Neural cell (in vitro differentiated cells): ENCODE measurements at regions not wholly inside any gene's neighbourhood (a gene's known extent, or its start where the extent isn't known, plus 50 kb on each side); places are given as distances from the start of the nearest gene placed in this dataset.

Source experiments
- H2AFZ ChIP-seq: fragments of 200-600, 300-800 bp; sonication (generic), shearing (Covaris generic); 2 replicates; pipeline ENCODE4 v1.6.0; 2014; ENCODE audit warnings: low read depth, mild to moderate bottlenecking, antibody characterized with exemption, low read length, moderate library complexity
- H3F3A ChIP-seq: fragments of 200-600 bp; shearing (Covaris generic); 2 replicates; pipeline ENCODE4 v1.6.1; 2016; ENCODE audit warnings: mild to moderate bottlenecking, moderate library complexity, mixed read lengths, antibody characterized with exemption, low read length; ENCODE audit not compliant: insufficient read depth, poor library complexity, severe bottlenecking
- H3K27ac ChIP-seq: fragments of 200-600, 300-800 bp; sonication (generic), shearing (Covaris generic); 2 replicates; pipeline ENCODE4 v1.5.1; 2014; ENCODE audit warnings: mild to moderate bottlenecking, low read length, moderate library complexity
- H3K27me3 ChIP-seq: fragments of 300-800, 200-600 bp; sonication (generic), shearing (Covaris generic); 2 replicates; pipeline ENCODE4 v1.6.0; 2014; ENCODE audit warnings: mild to moderate bottlenecking, low read depth, low read length, moderate library complexity; ENCODE audit not compliant: insufficient read depth
- H3K36me3 ChIP-seq: fragments of 300-800, 200-600 bp; sonication (generic), shearing (Covaris generic); 2 replicates; pipeline ENCODE4 v1.5.1; 2014; ENCODE audit warnings: mild to moderate bottlenecking, antibody characterized with exemption, low read length, moderate library complexity; ENCODE audit not compliant: insufficient read depth
- H3K4me2 ChIP-seq: fragments of 300-800, 200-600 bp; sonication (generic), shearing (Covaris generic); 2 replicates; pipeline ENCODE4 v1.6.0; 2014; ENCODE audit warnings: mild to moderate bottlenecking, low read length
- H3K4me3 ChIP-seq: fragments of 300-800, 200-600 bp; sonication (generic), shearing (Covaris generic); 2 replicates; pipeline ENCODE4 v1.5.1; 2014; ENCODE audit warnings: mild to moderate bottlenecking, low read length, moderate library complexity
- H3K79me2 ChIP-seq: fragments of 200-600 bp; shearing (Covaris generic); replicated peaks from 2 replicates; pipeline ENCODE4 v1.6.0; 2014; ENCODE audit warnings: mild to moderate bottlenecking, low read length, moderate library complexity; ENCODE audit not compliant: insufficient read depth
- H3K9ac ChIP-seq: fragments of 300-800, 200-600 bp; sonication (generic), shearing (Covaris generic); 2 replicates; pipeline ENCODE4 v1.6.1; 2016; ENCODE audit warnings: mild to moderate bottlenecking, low read length, mixed read lengths
- H3K9me2 ChIP-seq: fragments of 200-600 bp; shearing (Covaris generic); 2 replicates; pipeline ENCODE4 v1.6.1; 2016; ENCODE audit warnings: mild to moderate bottlenecking, low read length, mixed read lengths; ENCODE audit not compliant: insufficient read depth
- H3K9me3 ChIP-seq: fragments of 200-600, 300-800 bp; sonication (generic), shearing (Covaris generic); 2 replicates; pipeline ENCODE4 v1.6.1; 2016; ENCODE audit warnings: mild to moderate bottlenecking, mixed run types, low read length, moderate library complexity, mixed read lengths
- H4K20me1 ChIP-seq: fragments of 200-600 bp; shearing (Covaris generic); 2 replicates; pipeline ENCODE4 v1.6.1; 2016; ENCODE audit warnings: mild to moderate bottlenecking, mixed run types; ENCODE audit not compliant: insufficient read depth
- EP300 ChIP-seq: fragments of 450-650 bp; conservative IDR thresholded peaks from 2 replicates; pipeline ENCODE4 v1.6.1; 2014; ENCODE audit warnings: antibody characterized with exemption, mild to moderate bottlenecking, moderate library complexity; ENCODE audit not compliant: poor library complexity, severe bottlenecking
- EZH2 ChIP-seq: fragments of 200-600, 300-800 bp; shearing (Covaris generic), sonication (generic); IDR thresholded peaks from 2 replicates; pipeline ENCODE4 v1.6.1; 2014; ENCODE audit warnings: antibody characterized with exemption, low read length, borderline replicate concordance, mild to moderate bottlenecking; ENCODE audit not compliant: insufficient read depth, poor library complexity, severe bottlenecking
- MXI1 ChIP-seq: fragments of 450-650 bp; conservative IDR thresholded peaks from 2 replicates; pipeline ENCODE4 v1.6.1; 2014; ENCODE audit warnings: antibody characterized with exemption, mild to moderate bottlenecking; ENCODE audit not compliant: poor library complexity, severe bottlenecking
- POLR2AphosphoS5 ChIP-seq: IDR thresholded peaks from 2 replicates; pipeline ENCODE4 v1.6.1; 2012
- RAD21 ChIP-seq: fragments of 450-650 bp; conservative IDR thresholded peaks from 2 replicates; pipeline ENCODE4 v1.6.1; 2014; ENCODE audit warnings: antibody characterized with exemption, mild to moderate bottlenecking, moderate library complexity
- SMC3 ChIP-seq: fragments of 450-650 bp; conservative IDR thresholded peaks from 2 replicates; pipeline ENCODE4 v1.6.1; 2014; ENCODE audit warnings: antibody characterized with exemption, mild to moderate bottlenecking, moderate library complexity; ENCODE audit not compliant: poor library complexity
- TAF1 ChIP-seq: IDR thresholded peaks from 2 replicates; pipeline ENCODE4 v1.6.1; 2012; ENCODE audit warnings: low read depth
- TF ChIP-seq, protein P1 (sequence below): fragments of 450-650 bp; IDR thresholded peaks from 2 replicates; pipeline ENCODE4 v1.5.1; 2014; ENCODE audit warnings: antibody characterized with exemption, mild to moderate bottlenecking, moderate library complexity; ENCODE audit not compliant: poor library complexity, severe bottlenecking
- TF ChIP-seq, protein P2 (sequence below): IDR thresholded peaks from 2 replicates; pipeline ENCODE4 v1.6.1; 2012; ENCODE audit warnings: borderline replicate concordance

DNA sequence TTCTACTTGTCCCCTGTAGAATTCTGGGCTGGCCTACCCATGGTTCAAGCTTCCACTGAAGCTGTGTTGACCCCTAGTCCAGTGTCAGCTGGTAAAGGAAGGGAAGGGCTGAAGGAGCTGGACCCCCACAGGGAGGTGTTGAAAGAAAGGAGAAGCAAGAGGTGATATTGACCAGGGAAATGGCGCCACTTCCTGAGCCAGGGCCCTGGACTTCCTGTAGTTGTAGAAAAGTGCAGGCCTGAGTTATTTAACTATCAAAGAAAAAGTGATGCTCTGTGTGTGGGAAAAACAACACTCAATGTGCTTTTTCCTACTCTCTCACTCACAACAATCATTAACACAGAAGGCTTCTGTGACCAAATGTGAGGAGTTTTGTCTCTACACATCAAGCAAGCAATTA is 60.0 kb upstream of the IER3 start:
- TF ChIP-seq EP300 (no peak), EZH2 (no peak), POLR2AphosphoS5 (no peak), SMC3 (no peak), TAF1 (no peak), MXI1 (no peak), RAD21 (no peak)
- TF ChIP-seq, protein P1, sequence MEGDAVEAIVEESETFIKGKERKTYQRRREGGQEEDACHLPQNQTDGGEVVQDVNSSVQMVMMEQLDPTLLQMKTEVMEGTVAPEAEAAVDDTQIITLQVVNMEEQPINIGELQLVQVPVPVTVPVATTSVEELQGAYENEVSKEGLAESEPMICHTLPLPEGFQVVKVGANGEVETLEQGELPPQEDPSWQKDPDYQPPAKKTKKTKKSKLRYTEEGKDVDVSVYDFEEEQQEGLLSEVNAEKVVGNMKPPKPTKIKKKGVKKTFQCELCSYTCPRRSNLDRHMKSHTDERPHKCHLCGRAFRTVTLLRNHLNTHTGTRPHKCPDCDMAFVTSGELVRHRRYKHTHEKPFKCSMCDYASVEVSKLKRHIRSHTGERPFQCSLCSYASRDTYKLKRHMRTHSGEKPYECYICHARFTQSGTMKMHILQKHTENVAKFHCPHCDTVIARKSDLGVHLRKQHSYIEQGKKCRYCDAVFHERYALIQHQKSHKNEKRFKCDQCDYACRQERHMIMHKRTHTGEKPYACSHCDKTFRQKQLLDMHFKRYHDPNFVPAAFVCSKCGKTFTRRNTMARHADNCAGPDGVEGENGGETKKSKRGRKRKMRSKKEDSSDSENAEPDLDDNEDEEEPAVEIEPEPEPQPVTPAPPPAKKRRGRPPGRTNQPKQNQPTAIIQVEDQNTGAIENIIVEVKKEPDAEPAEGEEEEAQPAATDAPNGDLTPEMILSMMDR = no peak
- TF ChIP-seq, protein P2, sequence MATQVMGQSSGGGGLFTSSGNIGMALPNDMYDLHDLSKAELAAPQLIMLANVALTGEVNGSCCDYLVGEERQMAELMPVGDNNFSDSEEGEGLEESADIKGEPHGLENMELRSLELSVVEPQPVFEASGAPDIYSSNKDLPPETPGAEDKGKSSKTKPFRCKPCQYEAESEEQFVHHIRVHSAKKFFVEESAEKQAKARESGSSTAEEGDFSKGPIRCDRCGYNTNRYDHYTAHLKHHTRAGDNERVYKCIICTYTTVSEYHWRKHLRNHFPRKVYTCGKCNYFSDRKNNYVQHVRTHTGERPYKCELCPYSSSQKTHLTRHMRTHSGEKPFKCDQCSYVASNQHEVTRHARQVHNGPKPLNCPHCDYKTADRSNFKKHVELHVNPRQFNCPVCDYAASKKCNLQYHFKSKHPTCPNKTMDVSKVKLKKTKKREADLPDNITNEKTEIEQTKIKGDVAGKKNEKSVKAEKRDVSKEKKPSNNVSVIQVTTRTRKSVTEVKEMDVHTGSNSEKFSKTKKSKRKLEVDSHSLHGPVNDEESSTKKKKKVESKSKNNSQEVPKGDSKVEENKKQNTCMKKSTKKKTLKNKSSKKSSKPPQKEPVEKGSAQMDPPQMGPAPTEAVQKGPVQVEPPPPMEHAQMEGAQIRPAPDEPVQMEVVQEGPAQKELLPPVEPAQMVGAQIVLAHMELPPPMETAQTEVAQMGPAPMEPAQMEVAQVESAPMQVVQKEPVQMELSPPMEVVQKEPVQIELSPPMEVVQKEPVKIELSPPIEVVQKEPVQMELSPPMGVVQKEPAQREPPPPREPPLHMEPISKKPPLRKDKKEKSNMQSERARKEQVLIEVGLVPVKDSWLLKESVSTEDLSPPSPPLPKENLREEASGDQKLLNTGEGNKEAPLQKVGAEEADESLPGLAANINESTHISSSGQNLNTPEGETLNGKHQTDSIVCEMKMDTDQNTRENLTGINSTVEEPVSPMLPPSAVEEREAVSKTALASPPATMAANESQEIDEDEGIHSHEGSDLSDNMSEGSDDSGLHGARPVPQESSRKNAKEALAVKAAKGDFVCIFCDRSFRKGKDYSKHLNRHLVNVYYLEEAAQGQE = no peak
- Histone ChIP-seq H3K4me2 (no peak overlapping the region), H3K9me3 (no peaks in the 10 kb centered on the region), H3K9ac (no peak overlapping the region), H3K79me2 (no peaks in the 10 kb centered on the region), H3K27me3 (no peaks in the 10 kb centered on the region), H3K27ac (no peak overlapping the region), H3F3A (no peaks in the 10 kb centered on the region), H3K9me2 (no peaks in the 10 kb centered on the region), H2AFZ (no peak overlapping the region), H3K36me3 (no peaks in the 10 kb centered on the region), H3K4me3 (no peak overlapping the region), H4K20me1 (no peaks in the 10 kb centered on the region)

DNA sequence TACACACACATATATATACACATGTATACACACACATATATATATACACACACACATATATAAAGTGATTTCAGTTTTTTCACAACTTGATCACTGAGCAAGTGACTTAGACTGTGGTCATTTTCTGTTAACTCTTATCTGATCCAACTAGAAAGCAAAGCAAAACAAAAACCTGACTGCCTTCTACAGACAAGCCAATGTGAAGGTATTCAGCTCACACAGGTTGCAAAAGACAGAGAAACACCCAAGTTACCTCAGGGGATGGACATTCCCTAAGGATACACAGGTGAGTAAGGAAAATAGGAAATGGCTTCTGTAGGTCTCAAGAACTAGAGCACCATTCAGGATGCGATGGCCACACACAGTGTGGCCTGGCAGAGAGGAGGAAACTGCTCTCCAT is 58.4 kb upstream of the IER3 start:
- no peak overlapping the region for H2AFZ ChIP-seq
- no peaks in the 10 kb centered on the region for H3K9me3 ChIP-seq
- no peaks in the 10 kb centered on the region for H3K36me3 ChIP-seq
- no peak overlapping the region for H3K4me3 ChIP-seq
- H4K20me1 ChIP-seq = no peaks in the 10 kb centered on the region
- H3K9ac ChIP-seq = no peak overlapping the region
- H3K27ac ChIP-seq = no peak overlapping the region
- no peaks in the 10 kb centered on the region for H3K79me2 ChIP-seq
- H3F3A ChIP-seq = no peaks in the 10 kb centered on the region
- no peak overlapping the region for H3K4me2 ChIP-seq
- TF ChIP-seq SMC3 (no peak), RAD21 (no peak), TAF1 (no peak), EP300 (no peak), EZH2 (no peak), MXI1 (no peak), POLR2AphosphoS5 (no peak)
- TF ChIP-seq, protein P1 = no peak
- TF ChIP-seq, protein P2 = no peak
- no peaks in the 10 kb centered on the region for H3K27me3 ChIP-seq
- H3K9me2 ChIP-seq = no peaks in the 10 kb centered on the region
